Fibroblast of skin of left biceps (primary cell): ENCODE measurements at regions not wholly inside any gene's neighbourhood (a gene's known extent, or its start where the extent isn't known, plus 50 kb on each side); places are given as distances from the start of the nearest gene placed in this dataset.

Experiments
- DNase-seq, 2 experiments: peaks; one replicate each; pipeline ENCODE4 v3.0.0-alpha.2; 2013; ENCODE audit warnings: low read depth in 2 of 2

GRCh38 chr14:97578982-97579548, 781.9 kb downstream of the VRK1 start:
- DNase-seq = no peak

- no peak for DNase-seq
These were observed 783.8 kb downstream of the VRK1 start for GRCh38 chr14:97581016-97581415.

- no peak for DNase-seq
These were observed 784.8 kb downstream of the VRK1 start for GRCh38 chr14:97582022-97582421.

- no peak for DNase-seq
These were observed 787.3 kb downstream of the VRK1 start for GRCh38 chr14:97584528-97584927.

GRCh38 chr14:97592341-97592980, 795.3 kb downstream of the VRK1 start:
- no peak for DNase-seq

- no peak for DNase-seq
These were observed 797.1 kb downstream of the VRK1 start for GRCh38 chr14:97594306-97594705.

- no peak for DNase-seq
These were observed 805.4 kb downstream of the VRK1 start for GRCh38 chr14:97602438-97603117.

GRCh38 chr14:97603201-97603600, 806.0 kb downstream of the VRK1 start:
- DNase-seq = no peak

GRCh38 chr14:97604731-97605130, 807.5 kb downstream of the VRK1 start:
- DNase-seq = no peak

GRCh38 chr14:97618401-97618800, 821.2 kb downstream of the VRK1 start:
- DNase-seq = no peak

- DNase-seq = no peak
These were observed 821.9 kb downstream of the VRK1 start for GRCh38 chr14:97618917-97619690.

GRCh38 chr14:97620066-97620465, 822.9 kb downstream of the VRK1 start:
- no peak for DNase-seq

- DNase-seq = no peak
These were observed 827.8 kb downstream of the VRK1 start for GRCh38 chr14:97624985-97625384.

GRCh38 chr14:97625477-97625876, 828.3 kb downstream of the VRK1 start:
- no peak for DNase-seq

- no peak for DNase-seq
These were observed 828.9 kb downstream of the VRK1 start for GRCh38 chr14:97626088-97626487.

- DNase-seq = no peak
These were observed 833.1 kb downstream of the VRK1 start for GRCh38 chr14:97630249-97630648.

GRCh38 chr14:97633131-97633738, 836.1 kb downstream of the VRK1 start:
- no peak for DNase-seq

- DNase-seq = no peak
These were observed 837.6 kb downstream of the VRK1 start for GRCh38 chr14:97634751-97635150.

GRCh38 chr14:97638864-97639263, 841.7 kb downstream of the VRK1 start:
- DNase-seq = no peak

- DNase-seq = no peak
These were observed 842.8 kb downstream of the VRK1 start for GRCh38 chr14:97640031-97640430.

- no peak for DNase-seq
These were observed 844.6 kb downstream of the VRK1 start for GRCh38 chr14:97641827-97642226.

GRCh38 chr14:97642631-97643030, 845.4 kb downstream of the VRK1 start:
- no peak for DNase-seq
